AG09319 (cell line): ENCODE measurements at regions not wholly inside any gene's neighbourhood (a gene's known extent, or its start where the extent isn't known, plus 50 kb on each side); places are given as distances from the start of the nearest gene placed in this dataset.

Experiments used
- DNase-seq: peaks from one replicate; pipeline ENCODE4 v3.0.0-alpha.2; 2010; ENCODE audit warnings: low read depth; ENCODE audit errors: extremely low read depth
- CTCF ChIP-seq: IDR thresholded peaks from 2 replicates; pipeline ENCODE4 v1.5.1; 2011; ENCODE audit warnings: low read depth, mild to moderate bottlenecking, inconsistent platforms, low read length, moderate library complexity

- TF ChIP-seq CTCF = no peak
- no peak for DNase-seq
Measured at GRCh38 chr2:8579485-8580085, 102.3 kb upstream of the ID2 start.

- no peak for DNase-seq
- no peak for TF ChIP-seq CTCF
Measured at GRCh38 chr2:8580316-8581233, 101.3 kb upstream of the ID2 start.

GRCh38 chr2:8581234-8581561 is 100.7 kb upstream of the ID2 start:
- no peak for TF ChIP-seq CTCF
- no peak for DNase-seq

GRCh38 chr2:8581601-8582041 is 100.2 kb upstream of the ID2 start:
- TF ChIP-seq CTCF = no peak
- no peak for DNase-seq

- no peak for TF ChIP-seq CTCF
Measured at GRCh38 chr2:8582191-8582590, 99.7 kb upstream of the ID2 start.

GRCh38 chr2:8582651-8583399 is 99.0 kb upstream of the ID2 start:
- no peak for TF ChIP-seq CTCF
- no peak for DNase-seq

More at GRCh38 chr2:8582191-8582590, 99.7 kb upstream of the ID2 start:
- DNase-seq = no peak
